HuH-7 (cell line): ENCODE measurements at regions not wholly inside any gene's neighbourhood (a gene's known extent, or its start where the extent isn't known, plus 50 kb on each side); places are given as distances from the start of the nearest gene placed in this dataset.

ENCODE experiments used
- DNase-seq: peaks from one replicate; pipeline ENCODE4 v3.0.0; 2011; ENCODE audit warnings: low spot score

DNA sequence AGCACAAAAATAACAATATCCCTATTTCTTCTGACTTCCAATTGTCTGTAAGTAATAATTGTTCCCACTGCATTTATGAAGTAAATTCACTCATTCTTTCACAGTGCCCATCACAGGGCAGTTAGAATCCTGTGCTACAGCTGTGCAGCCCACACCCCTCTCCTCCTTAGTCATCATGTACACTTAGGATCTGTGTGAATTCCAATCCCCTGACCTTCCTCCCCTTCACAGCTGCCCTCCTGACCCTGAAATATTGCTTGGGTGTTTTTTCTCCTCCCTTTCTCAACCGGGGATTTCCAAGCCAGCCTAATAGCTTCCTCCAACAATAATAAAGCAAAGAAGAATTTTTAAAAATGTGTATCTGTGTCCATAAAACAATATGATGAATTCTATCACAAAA lies 91.5 kb upstream of the BEND6 start:
- no peak for DNase-seq

- no peak for DNase-seq
These were observed 92.3 kb upstream of the BEND6 start for GRCh38 chr6:56862415-56863175.

GRCh38 chr6:56860475-56860874 lies 94.4 kb upstream of the BEND6 start:
- no peak for DNase-seq

DNA sequence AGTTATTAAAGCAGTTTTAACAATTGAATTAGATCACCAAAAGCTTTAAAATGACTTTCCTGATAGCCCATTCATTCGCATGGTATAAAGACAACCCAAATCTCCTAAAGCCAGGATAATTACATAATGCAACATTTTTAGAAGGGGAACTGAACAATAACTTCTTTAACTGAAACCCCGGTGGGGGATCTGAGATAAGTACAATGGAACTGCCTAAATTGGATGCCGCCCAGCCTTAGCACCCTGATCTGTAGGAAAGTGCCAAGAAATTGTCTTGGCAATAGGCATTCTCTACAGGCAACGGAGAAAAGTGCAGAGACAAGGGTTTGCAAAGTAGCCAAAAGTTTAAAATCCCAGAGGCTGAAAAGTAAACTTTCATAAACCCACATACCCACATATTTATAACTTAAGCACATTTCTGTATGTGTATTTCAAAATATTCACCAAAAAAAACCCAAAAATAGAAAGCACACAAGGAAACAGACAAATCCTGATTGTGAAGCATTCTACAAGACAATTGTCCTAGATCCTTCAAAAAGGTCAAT lies 98.8 kb upstream of the BEND6 start:
- no peak for DNase-seq

DNA sequence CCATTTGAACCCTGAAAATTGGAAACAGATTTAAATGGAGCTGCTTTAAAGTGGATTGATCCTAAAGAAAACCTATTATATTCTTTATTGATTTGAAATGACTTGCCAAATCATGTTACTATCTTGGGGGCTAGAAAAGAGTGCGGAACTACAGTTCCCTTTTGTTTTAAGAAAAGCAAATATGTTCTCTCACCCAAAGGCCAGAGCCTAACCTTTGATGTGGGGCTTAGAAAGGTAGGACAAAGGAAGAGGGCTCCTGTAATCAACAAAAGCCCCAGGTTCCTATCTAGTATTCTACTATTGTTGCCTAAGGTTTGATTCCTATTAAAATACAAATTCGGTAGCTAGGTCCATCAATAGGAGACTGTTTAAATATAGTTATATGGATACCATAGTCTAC lies 100.8 kb upstream of the BEND6 start:
- no peak for DNase-seq

DNA sequence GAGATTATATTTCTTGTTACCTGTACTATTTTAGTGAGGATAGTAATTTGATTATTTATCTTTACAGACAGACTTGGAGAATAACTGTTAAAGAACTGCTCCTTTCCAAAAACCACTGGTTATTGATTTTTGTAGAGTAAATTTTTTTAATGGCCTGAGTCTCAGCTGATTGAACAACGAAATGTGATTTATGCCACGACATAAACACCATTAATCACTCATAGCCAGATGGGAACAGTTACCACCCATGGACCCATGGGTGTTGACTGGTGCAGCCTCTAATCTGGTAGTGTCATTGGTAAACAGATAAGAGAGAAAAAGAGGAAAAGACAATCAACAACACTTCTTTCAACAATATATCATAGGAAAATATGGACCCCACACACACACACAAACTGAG lies 101.4 kb upstream of the BEND6 start:
- DNase-seq: no peak

- DNase-seq: no peak
These were observed 102.5 kb upstream of the BEND6 start for GRCh38 chr6:56852260-56853010.

- DNase-seq: peak; percentile 31
These were observed 103.2 kb upstream of the BEND6 start for GRCh38 chr6:56851541-56852259.

DNA sequence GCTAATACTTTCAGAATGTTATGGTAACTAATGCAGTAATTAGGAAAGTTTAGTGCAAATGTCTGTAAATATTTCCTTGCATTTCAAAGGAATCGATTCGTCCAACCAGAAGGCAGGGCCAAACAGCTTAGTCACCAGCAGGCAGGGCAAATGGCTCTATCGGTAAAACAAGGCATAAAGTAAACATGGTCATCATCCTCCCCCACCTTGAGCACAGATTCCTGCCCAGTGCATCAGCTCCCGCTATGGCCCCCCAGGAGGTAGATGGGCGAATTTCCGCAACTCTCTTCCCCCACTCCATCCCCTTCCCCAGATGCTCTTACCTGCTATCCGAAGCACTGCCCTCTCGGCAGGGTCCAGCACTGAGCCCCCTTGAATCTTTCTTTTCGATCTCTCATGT lies 103.8 kb upstream of the BEND6 start:
- DNase-seq: no peak

- DNase-seq: no peak
These were observed 104.3 kb upstream of the BEND6 start for GRCh38 chr6:56850626-56851025.

DNA sequence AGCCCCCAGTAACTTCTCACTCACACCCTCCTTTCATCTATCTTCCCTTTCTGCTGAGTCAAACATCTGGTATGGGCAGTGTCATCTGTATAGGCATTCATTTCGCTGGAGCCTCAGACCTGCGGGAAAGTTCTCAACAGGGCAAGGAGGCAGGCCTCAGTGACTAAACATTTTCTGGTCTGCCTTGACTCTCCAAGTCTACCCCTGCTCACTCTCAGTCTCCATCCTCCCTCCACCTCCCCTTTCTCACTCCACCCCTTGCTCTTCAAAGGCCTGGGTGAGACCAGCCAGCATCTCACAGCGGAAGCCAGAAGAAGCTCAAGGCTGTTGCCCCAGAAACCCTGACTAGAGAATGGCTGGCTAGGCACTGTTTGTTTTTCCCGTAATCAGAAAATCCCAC lies 105.0 kb upstream of the BEND6 start:
- DNase-seq: no peak

GRCh38 chr6:56848105-56848504 lies 106.8 kb upstream of the BEND6 start:
- DNase-seq: no peak

- DNase-seq: no peak
These were observed 109.9 kb upstream of the BEND6 start for GRCh38 chr6:56845032-56845431.

- DNase-seq: peak; percentile 76
These were observed 111.2 kb upstream of the BEND6 start for GRCh38 chr6:56843476-56844349.

DNA sequence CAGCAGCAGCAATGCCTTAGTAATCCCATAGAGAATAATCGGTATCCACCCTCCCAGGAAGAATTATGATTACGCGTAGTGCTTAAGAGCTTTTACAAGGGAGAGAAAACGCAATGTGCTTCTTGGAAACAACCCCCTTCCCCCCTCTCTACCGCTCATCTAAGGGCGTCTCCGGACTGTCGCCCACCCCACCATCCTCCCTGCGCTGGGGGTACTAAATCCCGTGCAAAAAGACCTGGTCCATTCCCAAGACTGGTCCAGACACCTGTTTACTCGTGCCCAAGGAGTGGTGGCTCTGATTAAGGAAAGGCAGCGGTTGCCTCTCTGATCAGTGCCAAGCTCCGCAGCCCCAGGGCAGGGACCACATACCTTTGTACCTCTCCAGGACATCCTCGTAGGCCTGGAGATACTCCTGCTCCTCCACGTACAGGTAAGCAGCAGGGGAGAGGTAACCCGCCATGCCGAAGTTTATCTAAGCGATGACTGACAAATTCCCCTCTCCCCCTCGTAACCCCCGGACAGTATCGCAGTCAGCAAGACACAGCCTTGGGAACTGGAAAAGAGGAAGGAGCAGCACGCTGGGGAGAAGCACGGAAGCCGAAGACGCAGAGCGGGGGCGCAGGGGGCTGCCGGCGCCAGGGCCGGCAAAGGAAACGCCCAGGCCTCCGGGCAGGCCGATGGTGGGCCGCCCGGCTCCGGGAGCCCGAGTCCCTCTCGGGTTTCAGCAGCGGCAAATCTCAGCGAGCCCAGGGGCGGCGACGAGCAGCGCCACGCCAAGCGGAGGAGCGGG lies 112.0 kb upstream of the BEND6 start:
- peak; percentile 24 for DNase-seq

- no peak for DNase-seq
These were observed 113.2 kb upstream of the BEND6 start for GRCh38 chr6:56841751-56842150.

GRCh38 chr6:56841381-56841749 lies 113.5 kb upstream of the BEND6 start:
- DNase-seq: no peak

DNA sequence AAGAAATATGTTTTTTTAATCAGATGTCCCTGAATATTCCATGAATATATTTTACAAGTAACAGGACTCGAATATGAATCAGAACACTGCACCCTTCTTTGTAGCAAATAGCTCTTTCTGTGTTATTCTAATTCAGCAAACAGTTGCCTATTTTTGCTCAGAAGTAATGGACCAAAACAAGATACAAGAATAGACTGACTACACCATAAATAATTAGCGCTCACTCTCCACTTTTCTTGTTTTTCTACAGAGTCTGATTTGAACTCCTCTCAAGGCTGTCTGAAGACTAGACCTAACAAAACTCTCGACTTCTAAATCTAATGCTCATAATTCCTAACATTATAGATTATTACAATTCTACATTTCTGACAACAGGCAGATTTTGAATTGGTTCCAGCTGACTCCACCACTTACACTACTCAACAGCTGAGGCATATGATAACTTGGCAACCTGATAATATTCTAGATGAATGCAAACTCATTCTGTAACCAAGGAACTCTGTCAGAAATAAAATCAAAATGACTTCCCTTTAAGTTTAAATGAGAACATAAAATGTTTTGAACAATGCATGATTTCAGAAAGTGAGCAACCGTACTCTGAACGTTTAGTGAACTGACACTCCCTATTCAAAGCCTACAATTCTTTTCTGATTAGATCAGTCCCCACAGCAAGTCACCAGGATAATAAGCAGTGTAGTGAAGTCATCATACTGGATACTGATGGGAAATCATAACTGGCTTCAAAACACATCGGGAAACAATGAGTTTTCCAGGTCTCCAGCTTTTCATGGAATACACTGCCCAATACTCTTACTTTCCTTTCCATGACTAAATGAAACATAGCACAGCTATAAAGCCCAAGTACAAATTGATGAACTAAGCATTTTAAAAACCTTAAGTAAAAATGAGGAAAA lies 114.2 kb upstream of the BEND6 start:
- DNase-seq: no peak

DNA sequence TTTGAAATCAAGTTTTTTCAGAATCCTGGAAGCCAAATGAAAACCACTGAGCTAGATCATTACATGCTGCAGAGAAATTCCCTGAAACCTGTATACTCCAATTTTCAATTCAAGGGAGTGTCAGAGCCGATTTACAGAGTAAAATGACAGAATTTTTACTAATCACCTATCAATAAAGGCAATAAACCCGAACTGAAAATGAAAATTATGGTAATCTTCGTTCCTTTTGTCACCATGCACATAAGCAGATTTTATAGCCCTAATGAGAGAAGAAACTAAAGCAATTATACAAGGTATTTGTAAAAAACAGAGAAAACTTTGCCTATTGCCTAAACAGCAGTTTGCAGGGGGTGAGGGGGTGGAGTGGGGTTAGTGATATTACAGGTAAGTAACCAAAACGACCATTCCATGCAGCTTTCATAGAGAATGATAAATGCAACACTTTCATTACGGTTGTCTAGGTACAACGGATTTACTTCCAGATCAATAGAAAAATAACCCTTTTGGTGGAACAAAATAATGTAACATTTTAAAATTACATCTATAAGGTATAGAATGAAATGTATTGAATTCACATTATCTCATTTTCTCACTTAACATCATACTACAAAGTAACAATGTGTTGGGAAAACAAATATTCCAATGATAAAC lies 115.2 kb upstream of the BEND6 start:
- DNase-seq: no peak
